Stimulated activated CD4-positive, alpha-beta T cell treated with anti-CD3 and anti-CD28 coated beads, Interleukin-12 subunit alpha, Interleukin-12 subunit beta, amount 100 ng/mL, for 24 hours (primary cell): ENCODE measurements at regions not wholly inside any gene's neighbourhood (a gene's known extent, or its start where the extent isn't known, plus 50 kb on each side); places are given as distances from the start of the nearest gene placed in this dataset.
"Not testable (repeated sequence)": the region's sequence is repeated elsewhere in the genome, so short reads cannot be mapped to it uniquely, and the experiment has no call there.

Experiments
- DNase-seq, 2 experiments: peaks; one replicate each; pipeline ENCODE4 v3.0.0-alpha.2; 2020; ENCODE audit warnings: low read depth in 2 of 2

DNA sequence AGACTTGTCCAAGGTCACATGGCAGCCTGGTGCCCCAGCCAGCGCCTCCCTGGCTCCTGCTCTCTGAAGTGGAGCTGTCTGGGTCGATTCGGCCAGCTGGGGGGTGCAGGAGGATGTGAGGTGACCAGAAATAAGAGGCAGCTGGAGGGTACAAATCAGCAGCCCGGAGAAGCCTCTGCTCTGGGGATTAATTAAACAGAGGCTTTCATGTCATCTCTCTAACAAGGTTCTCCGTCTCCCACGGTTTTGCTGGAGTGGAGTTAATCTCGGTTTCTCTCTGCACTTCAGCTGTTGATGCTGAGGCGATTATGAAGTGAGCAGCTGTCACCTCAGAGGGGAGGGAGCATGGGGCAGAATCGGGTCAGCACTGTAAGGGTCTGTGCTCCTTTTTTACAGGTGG lies 236.8 kb downstream of the TLE3 start:
- no peak for DNase-seq

DNA sequence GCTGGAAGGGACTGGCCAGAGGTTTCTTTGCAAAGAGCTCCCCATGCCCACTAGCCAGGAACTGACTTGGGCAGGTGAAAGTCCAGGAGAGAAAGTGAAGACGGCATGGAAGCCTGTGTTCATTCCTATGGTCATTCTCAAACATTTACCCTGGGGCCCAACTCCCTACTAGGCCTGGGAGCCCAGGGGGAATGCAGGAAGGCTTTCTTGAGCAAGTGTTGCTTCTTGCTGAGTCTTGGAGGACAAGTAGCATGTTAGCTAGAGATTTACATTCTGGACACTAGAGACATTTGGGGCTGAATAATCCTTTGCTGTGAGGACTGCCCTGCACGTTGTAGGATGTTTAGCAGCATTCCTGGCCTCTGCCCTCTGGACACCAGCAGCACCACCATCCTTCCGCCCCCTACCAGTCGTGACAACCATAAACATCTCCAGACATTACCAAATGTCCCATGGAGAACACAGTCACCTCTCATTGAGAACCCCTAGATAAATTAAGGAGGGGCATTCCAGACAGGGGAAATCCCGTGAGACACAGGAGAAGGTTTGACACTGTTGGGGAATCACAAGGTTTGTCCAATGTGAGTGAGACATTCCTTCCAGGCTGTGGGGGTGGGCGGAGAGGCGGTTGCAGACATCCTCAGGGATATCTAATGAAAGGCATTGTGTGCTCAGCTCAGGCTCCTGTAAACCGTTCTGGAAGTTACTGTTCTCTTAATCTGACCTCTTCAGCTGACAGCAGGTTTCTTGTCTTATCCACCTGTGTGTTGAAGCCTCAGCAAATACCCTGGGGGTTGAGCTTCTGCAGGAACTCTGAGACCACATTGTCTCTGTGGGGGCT lies 236.2 kb downstream of the TLE3 start:
- no peak for DNase-seq

DNA sequence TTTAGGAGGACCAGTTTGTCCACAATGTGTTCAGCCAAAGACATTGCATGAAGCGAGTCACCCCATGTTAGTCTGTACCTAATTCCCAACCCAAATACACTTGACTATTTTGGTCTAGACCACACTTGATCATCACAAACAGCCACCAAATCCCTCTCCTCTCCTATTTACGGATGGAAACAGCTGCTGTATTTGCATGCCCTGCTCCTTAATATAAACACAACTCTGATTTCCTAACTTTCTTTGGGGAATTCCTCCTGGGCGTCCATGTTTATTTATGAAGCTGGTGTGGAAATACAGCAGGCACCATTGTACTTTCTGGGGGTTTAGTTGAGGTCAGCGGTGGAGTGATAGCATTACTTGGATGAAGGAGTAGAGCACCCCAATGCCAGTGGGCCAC lies 235.2 kb downstream of the TLE3 start:
- DNase-seq, result no peak

DNA sequence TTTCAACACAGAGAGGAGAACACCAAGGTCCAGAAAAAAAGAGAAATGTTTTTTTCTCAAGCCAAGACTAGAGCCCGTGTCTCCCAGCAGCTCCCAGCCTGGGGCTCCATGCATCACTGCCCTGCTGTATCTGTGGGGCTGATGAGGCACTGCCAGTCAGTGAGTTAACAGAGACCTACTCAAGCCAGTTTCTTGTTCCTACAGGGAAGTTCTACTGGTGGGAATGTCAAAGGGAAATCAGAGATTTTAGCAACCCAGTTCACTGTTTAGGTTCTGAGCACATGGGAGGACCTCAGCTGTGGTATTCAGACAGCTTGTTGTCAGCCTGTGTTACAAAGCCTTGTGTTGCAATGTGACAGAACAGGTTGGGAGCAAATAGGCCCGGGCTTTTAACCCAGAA lies 234.3 kb downstream of the TLE3 start:
- no peak for DNase-seq

DNA sequence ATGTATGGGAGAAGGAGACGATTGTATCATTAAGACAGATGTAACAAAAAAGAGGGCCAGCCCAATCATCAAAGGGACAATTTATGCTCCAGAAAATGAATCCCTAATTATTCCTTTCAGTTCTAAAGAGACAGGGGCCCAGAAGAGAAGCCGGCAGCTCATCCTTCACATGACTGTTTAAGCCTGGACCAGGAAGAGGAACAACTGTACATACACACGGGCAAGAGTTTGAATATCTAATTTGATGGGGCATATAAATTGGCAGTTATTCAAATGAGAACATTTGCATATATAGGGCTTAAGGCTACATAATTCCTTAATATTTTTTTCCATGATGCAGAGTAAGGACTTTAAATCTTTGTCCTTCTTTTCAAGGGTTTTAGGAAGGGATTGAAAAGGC lies 232.3 kb downstream of the TLE3 start:
- no peak for DNase-seq

DNA sequence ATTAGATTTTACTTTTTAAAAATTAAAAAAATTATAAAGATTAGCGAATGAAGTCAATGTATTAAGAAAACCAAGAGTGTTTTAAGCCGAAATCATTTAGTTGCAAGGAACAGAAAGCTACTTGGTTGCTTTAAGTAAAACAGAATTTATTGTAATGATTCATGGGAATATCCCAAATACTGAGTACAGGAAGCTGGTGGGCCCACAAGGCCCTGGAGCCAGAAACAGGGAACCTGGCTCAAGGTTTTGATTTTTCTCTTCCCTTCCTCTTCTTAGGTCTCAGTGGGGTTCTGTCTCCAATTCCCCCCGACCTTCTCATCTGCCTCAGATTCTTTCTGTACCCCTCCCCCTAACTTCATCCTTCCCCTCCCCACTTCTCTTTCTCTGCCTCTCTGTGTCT lies 229.0 kb downstream of the TLE3 start:
- DNase-seq, result no peak

DNA sequence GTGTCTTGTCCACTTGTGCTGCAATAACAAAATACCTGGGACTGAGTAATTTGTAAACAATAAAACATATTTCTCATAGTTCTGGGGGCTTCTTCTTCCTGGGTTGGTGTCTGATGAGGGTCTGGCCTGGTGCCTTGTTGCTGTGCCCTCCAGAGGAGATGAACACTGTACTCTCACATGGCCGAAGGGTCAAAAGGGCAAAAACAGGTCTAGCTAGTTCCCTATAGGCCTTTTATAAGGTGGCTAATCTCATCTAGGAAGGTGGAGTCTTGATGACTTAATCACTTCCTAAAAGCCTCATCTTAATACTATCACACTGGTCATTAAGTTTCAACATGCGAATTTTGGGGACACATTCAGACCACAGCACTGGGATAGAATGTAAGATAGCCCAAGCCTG lies 228.4 kb downstream of the TLE3 start:
- DNase-seq, result no peak

DNA sequence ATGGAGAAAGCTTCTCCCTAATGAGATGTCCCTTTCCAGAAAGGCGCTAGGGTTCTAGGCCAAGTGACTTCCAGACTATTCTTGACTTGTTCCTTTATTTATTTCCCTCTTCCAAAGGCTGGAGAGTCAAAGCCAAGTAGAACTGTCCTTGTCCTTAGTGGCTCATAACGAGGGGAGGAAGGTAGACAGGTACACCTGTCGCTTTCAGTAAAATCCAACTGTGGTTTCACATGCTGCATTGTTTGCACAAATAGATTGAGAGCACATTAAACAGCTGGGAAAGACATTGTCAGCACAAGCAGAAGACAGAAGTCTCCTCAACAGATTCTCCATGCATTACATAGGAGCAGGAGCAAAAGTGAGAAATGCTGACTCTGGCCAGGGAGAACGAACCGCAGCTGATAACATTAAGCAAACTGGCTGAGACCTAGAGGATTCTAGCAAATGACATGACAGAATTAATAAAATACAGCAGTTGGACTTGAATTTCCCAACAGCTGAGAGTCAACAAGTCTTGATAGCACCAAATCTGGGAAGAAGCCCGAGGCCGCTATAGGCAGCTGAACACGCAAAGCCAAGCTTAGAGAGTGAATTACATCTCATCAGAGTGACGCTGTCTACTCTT lies 227.7 kb downstream of the TLE3 start:
- no peak for DNase-seq

DNA sequence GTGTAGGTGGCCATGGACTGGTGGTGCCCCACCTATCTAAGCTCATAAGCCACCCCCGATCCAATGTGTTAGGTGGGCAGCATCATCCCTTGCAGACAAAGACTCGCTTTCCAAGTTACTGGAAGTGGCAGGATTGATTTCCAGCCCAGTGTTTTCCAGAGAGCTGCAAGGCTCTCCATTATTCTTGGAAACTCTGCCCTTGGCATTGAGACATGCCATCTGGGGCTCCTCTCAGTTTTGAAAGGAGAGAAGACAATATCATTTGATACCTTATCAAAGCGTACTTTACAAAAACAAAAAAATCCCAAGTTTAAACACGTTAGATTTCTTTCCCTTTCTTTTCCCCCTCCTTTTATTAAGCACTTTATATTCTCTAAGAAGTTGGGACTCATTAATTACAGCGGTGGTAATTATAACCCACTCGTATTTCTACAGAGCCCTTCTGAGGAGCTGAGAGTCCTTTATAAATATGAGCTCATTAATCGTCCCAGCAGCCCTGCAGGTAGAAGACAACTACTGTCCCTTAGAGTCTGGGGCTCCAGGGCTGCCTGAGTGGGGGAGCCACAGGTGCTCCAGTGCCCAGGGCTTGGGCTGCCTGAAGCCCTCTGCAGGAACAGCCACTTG lies 226.1 kb downstream of the TLE3 start:
- no peak for DNase-seq

DNA sequence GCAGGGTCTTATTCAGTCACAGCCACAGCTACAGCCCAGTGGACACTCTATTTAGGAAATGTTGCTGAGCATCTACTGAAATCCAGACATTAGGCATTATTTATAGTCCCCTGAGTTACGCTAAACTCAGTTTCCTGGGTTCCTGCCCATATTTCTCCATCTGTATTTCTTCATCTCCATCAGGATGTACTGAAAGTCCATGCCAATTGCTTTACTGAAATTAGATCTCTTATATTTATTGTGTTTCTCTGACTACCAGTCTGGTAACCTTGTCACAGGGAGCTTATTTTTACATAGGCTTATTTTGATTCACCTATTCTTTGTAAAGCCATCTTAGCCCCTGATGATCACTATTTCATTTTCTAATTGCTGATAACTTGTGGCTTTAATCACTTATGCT lies 223.9 kb downstream of the TLE3 start:
- no peak for DNase-seq

DNA sequence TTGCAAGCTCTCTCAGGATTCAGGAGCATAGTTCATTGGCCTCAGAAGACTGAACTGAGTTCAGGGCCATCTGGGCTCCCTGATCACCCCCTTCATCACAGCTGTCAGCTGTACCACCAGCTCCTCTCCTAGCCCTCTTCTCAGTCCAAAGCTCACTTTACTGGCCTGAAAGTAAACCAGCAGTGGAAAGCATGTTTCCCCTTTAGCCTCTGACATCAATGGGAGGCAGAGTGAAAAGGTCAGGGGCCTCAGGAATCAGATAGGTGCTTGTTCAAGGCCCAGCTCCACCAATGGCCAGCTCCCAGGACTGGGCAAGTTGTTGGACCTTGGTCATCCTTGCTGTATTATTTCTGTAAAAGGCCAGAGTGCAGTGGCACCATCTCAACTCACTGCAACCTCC lies 223.4 kb downstream of the TLE3 start:
- no peak for DNase-seq

DNA sequence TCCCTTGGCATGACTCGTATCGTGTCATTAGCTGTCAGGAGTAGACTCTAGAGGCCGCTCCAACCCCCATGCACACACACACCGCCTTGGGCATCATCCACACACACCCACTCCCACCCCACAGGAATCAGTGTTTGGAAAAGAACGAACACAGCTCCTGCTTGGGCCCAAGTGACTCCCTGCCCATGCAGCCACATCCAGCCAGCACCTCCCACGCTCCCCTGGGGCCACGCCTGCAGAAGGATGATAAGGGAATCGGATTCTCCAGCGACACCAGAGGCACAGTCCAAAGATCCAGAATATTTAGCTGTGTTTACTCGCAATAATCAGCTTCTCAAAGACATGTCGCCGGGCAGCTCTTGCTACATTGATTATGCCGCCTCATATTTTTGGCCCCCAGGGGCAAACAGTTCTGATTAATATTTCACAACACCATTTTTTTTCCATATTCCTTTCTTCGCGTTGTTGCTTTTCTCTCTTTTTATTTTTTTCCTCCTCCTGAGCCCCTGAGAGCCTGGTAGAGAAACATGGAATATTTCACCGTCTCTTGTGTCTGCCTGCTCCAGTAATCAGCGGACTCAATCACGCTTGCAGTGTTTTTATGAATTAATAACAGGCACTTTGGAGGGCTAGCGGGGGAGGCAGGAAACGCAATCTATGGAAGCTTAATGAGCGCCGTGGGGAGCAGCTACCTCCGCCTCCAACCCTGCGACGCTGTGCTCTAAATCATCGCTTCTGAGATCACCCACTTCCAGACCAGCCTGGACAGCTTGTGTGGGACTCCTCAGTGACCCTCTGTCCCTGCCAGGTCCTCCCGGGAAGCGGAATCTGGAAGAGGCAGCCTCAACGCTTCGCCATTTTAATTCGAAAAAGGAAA lies 221.4 kb downstream of the TLE3 start:
- no peak for DNase-seq

DNA sequence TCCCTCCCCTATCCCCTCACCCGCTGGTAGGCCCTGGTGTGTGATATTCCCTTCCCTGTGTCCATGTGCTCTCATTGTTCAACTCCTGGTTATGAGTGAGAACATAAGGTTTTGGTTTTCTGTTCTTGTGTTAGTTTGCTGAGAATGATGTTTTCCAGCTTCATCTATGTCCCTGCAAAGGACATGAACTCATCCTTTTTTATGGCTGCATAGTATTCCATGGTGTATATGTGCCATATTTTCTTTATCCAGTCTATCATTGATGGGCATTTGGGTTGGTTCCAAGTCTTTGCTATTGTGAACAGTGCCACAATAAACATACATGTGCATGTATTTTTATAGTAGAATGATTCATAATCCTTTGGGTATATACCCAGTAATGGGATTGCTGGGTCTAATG lies 217.8 kb downstream of the TLE3 start:
- DNase-seq, result not testable (repeated sequence)

DNA sequence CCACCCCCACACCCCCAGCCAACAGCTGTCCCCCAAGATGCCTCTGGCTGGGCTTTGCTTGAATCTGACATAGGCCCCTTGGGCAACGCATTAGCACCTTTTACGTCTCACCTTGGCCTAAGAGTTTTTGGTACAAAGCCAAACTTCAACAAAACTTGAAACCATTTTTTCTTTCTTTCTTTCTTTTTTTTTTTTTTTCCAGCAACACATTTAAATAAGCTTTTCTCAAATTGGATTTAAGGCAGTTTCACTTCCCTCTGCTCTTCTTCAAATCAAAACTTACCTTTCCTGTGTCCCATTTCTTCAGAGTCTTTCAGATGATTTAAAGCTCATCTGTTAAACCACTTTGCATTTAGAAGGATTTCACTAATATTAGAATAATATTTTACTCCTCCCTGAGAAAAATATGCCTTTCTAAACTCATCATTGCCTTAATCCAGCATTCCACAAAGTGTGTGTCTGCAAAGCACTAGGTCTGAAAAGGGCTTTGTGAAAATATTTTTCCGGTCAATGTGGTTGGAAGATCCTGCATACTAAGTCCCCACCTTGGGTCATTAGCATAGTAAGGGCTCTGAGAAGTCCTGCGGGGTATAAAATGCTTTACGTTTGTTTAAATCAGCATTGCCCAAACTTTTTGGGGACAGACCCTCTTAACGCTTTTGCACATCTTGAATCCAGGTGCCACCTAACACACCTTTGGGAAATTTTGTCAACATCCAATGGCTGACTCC lies 217.0 kb downstream of the TLE3 start:
- DNase-seq, result no peak

DNA sequence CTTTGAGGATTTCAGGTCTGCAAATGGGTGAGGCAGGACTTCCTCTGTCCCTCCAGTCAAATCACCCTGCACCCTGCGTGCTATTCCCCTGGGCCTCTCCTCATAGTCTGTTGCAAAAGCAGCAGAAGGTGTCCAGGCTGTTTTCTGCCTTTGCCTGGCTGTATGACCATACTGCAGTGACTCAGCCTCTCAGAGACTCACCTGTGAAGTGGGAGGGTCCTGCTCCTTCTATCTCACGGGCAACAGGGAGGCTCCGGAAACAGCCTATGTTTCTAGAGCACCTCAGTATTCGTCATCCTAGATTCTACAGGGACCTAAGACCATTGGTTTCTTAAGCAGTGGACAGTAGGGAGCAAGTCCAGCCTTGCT lies 216.4 kb downstream of the TLE3 start:
- no peak for DNase-seq

DNA sequence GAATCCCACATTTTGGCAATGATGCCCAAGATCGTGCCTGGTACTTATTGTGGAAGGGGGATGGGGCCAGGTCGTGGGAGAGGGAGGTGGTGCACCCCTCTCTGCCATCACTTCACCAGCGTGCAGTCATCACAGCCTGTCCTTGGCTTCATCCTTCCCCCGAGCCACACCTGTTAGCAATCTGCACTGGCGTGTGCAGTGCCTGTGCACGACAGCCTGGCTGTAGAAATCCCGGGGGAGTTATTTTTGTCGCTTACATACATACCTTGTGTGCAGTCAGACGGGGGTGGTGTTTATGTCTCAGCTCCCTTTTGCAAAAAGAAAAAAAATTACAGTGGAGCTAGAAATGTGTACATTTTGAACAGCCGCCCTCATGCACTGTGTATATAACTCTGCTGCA lies 216.0 kb downstream of the TLE3 start:
- no peak for DNase-seq

DNA sequence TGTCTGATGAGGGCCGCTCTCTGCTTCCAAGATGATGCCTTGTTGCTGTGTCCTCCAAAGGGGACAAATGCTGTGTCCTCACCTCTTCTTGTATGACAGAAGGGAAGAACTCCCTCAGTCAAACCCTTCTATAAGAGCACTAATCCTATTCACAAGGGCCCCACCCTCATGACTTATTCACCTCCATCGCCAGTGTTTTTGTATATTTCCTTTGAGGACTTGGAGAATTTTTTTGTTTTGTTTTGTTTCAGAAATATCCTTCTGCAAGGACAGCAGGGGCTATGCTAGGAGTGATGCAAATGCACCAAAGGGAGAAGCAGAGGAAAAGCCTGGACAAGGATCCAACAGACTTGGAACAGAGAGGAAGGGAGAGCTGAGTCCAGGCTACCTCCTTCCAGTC lies 214.4 kb downstream of the TLE3 start:
- no peak for DNase-seq

DNA sequence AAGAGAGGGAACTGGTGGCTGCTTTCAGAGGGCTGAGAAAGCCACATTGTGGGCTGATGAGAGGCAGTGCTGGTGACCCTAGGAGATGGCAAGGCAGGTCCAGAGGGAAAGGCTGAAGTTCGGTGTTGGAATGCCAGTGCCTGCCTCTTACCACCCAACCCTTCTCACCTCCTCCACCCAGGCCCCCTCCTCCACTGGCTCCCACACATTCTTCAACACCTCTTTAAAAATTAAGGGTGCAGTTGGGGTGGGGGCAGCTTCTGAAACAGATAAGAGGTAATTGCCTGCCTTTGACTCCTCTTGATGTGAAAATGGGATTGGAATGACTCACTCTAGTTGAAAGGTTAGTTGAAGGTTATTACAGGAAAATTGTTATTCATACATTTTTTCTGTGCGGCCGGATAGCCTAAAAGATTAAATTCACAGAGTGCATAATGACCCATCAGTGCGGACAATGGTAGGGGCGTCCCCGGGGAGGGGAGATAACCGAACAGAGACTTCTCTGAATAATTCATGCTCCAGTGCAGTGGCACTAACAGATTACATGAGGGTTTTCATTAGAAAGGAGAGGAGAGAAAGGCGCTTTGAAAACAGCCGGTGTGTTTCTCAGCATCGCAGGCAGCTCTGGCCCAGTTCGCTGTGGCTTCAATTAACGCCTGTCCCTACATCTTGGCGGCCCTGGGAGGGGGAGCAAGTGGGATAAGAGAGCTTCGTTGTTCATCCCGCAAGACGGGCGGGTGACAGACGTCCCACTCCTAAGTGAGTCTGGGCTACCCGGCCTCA lies 212.4 kb downstream of the TLE3 start:
- no peak for DNase-seq

DNA sequence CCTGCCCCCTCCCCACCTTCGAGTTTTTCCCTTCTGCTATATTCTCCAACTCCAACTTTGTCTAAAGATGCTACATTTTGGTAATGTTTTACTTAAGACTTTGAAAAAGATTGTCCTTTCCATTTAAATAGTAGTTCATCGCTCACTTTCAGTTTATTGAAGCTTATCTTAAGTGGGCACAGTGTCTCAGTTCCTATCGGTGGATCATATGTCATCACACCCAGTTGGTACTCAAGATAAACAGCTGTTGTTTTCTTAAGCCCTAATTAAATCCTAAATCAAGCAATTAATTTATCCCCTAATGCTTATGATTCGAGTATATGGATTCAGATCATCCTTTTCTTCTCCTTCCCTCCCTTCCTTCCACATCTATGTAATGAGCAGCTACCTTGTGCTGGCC lies 210.7 kb downstream of the TLE3 start:
- no peak for DNase-seq

DNA sequence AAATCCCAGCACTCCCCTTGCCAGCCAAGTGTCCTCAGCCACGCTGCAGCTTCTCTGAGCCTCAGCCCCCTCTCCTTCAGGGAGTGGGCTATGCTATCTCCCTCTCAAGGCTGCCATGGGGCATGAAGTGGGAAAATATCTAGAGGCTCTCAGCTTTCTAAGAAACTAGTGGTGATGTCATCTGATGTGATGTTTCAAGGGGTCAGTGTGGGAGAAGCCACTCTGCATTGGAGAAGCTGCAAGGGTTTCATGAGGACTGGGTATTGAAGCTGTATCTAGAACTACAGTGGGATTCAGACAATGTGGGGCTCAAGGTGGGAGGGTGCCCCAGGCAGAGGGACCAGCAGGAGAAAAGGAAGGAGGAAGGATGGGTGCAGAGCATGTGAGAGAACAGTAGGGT lies 210.2 kb downstream of the TLE3 start:
- DNase-seq, result no peak

DNA sequence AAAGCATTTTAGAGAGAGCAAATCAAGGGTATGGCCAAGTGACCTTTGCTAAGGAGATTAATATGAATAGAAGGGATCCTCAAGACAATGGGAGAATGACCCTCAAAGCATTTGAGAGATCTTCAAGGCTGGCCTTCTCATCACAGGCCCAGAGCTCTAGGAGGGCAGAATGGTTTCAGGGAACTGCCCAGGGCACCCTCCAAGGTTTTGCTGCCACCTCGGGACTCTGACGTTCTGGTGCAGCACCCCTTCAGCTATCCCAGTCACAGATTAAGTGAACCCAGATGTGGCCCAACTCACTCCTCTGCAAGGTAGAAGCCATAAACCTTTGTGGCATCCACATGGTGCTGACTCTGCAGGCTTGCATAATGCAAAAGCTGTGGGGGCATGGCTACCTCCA lies 209.3 kb downstream of the TLE3 start:
- no peak for DNase-seq
